M059J (cell line): ENCODE measurements at regions not wholly inside any gene's neighbourhood (a gene's known extent, or its start where the extent isn't known, plus 50 kb on each side); places are given as distances from the start of the nearest gene placed in this dataset.

ENCODE experiments used
- DNase-seq: peaks from one replicate; pipeline ENCODE4 v3.0.0-alpha.2; 2012; ENCODE audit warnings: low read depth

- no peak for DNase-seq
These were observed 447.6 kb upstream of the CHST9 start for GRCh38 chr18:27632706-27633105.

DNA sequence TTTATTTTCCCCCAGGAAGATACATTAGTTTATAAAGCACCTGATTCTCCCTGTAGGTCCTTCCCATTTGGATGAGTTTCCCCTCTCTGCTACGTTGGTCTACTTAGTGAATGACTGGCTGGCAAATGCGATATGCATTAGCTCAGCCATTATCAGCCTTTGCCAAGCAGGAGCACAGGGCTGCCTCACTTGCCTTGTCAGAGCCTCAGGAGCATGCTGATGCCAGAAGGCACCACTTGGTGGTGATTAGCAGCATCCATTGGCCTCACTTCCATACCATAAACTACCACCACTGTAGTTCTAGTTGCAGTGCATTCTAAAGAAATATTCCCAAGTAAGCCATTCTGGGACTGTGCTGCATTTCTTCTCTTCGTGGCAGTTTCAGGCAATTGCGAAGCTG is 442.8 kb upstream of the CHST9 start:
- DNase-seq = no peak

GRCh38 chr18:27621236-27621890 is 436.3 kb upstream of the CHST9 start:
- DNase-seq = no peak

DNA sequence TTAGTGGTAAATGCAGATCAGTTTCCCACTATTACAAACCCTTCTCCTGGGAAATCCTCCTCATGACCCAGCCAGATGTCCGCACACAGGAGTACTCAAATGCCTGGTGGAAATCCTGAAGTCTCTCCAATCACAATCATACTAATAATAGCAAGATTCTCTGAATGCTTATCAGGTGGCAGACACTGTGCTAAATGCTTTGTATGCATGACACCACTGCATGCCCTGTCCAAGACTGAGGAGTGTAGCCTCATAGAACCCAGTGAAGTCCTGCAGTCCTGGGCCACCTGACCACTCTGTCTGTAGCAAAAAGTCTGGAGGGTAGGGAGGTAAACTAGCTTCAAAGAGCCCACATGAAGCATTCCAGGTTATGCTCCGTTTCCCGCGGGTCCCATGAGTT is 434.8 kb upstream of the CHST9 start:
- DNase-seq = no peak

DNA sequence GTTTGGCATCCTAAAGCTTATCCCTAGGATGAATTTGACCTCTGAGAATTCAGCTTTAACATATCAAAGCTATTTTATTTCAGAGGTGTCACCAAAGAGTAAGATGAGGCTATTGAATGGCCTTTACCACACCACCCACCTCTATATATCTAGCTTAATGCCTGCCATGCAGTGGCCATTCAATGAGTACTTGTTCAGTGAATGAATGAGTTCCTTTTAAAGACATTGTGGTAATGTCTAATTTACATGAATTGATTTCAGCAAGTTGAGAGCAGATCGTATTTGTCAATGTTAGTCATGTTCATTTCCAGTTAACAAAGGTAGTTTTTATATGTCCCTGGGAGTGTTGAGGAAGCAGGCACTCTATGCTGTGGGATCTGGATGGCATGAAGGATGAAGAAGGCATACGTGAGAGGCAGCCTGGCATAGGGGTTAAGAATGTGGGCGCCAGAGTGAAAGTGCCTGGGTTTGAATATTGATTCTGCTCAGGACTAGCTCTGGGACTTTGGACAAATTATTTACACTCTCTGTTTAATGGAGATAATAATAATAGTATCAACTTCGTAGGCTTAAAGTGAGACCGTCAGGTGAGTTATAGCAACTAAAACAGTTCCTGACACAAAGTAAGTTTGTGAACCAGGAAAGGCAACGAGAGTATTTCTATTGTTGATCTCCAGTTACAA is 434.1 kb upstream of the CHST9 start:
- DNase-seq = no peak

DNA sequence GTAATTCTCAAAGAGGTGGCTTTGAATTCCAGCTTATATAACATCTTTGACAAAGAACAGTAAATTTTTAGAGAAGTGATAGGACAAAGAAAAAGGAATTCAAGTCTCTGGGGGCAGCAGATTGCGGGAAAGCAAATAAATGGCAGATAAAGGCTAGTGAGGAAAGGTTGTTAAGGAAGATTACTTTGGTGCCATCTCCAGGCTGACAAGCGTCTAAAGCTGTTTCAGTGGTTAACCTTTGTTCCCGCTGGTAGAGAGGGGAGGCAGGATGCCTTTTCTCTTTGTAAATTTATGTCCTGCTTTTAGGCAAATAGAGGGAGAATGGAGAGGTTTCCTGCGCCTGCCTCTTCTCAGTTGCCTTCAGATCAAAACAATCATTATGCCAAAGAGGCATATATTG is 431.2 kb upstream of the CHST9 start:
- DNase-seq = no peak

DNA sequence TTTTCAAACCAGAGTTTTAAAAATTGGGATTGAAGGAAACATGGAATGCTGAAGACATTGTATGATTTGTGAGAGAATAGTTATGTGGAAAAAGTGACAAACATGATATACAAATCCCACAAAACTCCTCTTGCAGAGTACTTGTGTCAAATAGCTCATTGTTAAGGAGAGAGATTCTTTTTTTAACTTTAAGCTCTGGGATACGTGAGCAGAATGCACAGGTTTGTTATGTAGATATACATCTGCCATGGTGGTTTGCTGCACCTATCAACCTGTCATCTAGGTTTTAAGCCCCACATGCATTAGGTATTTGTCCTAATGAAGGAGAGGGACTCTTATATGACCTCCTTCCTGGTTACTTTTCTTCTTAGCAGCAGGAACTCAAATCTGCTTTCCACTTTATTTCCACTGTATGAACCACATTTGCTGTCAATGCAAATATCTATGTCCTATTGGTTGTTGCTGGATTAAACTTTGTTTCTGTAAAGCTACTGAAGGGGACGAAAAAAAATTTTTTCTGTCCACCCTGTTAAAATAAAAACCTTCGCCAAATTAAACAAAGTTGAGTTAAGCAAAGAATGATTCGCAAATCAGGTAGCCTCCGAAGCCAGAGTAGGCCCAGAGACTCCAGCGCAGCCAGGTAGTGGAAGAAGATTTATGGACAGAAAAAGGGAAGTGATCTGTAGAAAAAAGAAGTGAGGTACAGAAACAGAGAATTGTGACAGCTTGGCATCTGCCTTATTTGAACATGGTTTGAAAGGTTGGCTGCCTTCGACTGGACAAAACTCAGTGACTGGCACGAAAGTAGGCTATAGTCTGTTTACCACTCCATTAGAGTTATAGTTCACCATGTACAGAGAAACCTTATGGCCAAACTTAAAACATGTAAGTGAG is 430.1 kb upstream of the CHST9 start:
- no peak for DNase-seq

DNA sequence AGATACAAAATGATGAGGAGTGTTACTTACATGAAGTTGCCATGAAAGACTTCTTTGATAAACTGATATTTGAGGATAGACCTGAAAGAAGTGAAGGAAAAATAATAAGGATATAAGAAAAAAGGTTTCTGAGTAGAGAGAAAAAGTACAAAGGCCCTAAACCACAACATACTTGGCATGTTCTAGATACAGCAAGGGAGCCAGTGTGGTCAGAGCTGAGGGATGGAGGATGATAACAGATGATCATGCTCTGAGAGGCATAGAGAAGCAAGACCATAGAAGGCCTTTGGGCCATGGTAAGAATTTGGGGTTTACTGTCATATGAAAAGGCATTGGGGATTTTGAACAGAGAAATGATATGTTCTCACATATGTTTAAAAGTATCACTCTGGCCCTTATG is 424.1 kb upstream of the CHST9 start:
- no peak for DNase-seq

DNA sequence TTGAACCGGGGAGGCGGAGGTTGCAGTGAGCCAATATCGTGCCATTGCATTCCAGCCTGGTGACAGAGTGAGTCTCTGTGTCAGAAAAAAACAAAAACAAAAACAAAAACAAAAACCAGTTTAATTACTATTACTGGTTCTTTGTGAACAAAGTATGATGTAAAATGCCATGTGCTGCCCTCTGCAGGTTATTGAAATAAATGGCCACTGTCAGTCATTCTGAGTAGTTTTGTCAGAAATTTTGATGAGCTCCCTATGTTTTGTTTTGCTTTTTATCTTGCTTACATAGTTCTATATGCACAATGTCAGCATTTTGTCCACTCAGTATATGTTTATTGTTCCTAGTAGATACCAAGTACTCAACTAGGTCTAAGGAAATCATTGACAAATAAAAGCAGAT is 423.6 kb upstream of the CHST9 start:
- DNase-seq = no peak

GRCh38 chr18:27608174-27608573 is 423.1 kb upstream of the CHST9 start:
- DNase-seq = no peak

DNA sequence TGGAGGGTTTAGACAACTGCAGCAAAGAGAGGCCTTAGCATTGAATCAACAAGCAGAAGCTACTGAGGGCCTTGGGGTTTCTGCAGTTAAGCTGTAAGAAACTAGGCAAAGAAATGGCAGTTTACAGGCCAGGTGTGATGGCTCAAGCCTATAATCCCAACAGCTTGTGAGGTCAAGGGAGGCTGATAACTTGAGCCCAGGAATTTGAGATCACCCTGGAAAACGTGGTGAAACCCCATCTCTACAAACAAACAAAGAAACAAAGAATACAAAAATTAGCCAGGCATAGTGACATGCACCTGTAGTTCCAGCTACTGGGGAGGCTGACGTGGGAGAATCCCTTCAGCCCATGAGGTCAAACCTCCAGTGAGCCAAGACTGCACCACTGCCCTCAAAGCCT is 421.6 kb upstream of the CHST9 start:
- no peak for DNase-seq

DNA sequence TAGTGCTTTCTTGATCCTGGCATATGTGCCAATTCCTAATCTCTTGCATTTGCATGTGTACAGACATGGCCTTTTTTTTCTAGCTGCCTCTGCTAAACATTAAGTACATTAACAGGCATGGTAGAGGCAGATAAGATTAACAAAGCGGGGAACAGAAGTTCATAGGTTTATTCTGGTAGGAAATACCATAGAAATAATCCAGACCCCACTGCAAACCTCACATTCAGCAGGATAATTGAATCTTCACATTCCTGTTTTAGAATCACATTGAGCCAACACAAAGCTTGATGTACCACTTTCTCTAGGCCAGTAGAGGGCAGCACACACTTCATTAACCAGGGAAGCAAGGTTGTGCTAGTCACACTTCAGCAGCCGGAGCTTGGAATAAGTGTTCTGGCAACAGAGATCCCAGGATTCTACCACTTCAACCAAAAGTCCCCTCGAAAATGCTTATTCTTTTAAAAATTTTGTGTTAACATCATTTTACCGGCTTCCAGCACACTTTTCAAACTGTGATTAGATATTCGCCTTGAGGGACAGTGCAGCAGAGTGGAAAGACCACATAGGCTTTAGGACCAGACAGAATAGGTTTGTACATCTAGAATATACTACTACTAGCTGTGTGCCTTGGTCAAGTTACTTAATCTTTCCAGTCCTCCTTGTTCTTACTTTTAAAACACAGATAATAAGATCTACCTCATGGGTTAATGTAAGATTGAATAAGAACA is 420.2 kb upstream of the CHST9 start:
- peak; percentile 78 for DNase-seq

GRCh38 chr18:27604583-27604982 is 419.5 kb upstream of the CHST9 start:
- peak; percentile 75 for DNase-seq

DNA sequence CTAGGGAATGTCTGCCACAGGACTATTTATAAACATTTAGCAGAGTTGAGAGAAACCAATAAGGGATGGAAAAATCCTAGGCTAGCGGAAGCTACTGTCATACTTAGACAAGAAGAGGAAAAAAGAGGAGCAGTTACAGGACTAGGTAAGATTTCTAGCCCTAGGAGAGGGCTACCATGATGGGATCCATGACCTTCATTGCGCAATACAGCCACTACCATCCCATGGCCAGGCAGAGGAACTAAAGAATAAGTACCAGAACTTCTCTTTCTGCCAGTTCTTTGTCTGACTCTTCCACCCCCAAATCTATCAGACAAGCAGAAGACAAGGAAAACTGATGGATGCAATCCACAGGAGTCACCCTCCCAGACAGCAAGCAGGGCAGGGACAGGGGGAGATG is 417.0 kb upstream of the CHST9 start:
- DNase-seq = no peak

GRCh38 chr18:27600245-27600644 is 415.1 kb upstream of the CHST9 start:
- no peak for DNase-seq

- peak; percentile 38 for DNase-seq
These were observed 414.2 kb upstream of the CHST9 start for GRCh38 chr18:27599202-27599829.

DNA sequence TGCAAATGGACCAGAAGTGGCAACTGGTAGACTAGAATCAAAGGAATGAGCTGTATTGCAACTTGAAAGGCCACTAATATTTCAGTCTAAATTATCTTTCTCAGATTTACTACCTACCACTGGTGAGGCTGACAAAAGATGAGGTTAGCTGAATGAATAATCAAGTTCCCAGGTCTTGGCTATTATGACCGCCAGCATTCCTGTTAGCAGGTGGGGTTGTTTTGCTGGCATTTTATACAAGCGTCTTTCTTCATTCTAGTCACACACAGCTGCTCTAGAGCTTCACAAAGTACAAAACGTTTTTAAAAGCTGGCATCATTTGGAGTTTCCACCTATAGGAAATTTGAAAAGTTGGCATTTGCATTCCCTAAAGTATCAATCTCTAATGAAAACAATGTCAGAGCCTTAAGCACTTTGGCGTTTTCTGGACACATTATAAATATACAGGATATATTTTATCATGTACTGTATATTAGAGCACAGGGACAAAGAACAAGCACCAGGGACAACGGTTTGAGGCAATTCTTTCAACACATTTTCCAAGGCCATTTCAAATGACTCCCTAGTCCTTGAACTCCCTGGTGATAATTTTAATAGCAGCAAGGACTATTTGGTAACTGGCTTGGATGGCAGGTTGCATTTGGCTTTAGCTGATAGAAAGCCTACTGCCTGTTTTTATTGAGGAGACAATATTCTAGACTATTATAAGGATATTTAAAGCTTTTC is 410.2 kb upstream of the CHST9 start:
- DNase-seq = no peak

DNA sequence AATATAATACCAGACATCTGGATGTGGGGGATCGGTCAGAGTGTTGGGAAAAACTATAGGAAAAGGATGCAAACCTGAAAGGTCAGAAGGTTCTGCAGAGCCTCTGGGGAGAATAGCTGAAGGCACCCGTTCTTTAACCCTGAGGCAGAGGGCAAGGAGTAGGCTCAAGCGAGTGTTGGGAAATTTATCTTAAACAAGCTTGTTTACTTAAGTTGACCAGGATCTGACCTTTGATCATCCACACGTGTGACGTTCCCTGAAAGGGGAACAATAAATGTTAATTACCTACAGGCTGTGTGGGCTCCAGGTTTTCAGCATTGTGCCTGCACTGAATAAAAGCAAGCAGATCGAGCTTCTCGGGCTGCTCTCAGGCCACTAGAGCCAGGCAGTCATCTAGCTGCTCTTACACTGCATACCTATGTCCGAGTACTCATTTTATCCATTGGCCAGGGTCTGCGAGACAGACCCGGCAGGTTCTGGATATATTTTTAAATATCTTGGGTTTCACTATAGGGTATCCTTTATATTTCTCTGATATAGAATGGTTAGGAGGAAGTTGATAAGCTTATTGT is 400.6 kb upstream of the CHST9 start:
- DNase-seq = no peak

GRCh38 chr18:27583466-27583865 is 398.4 kb upstream of the CHST9 start:
- DNase-seq = no peak

DNA sequence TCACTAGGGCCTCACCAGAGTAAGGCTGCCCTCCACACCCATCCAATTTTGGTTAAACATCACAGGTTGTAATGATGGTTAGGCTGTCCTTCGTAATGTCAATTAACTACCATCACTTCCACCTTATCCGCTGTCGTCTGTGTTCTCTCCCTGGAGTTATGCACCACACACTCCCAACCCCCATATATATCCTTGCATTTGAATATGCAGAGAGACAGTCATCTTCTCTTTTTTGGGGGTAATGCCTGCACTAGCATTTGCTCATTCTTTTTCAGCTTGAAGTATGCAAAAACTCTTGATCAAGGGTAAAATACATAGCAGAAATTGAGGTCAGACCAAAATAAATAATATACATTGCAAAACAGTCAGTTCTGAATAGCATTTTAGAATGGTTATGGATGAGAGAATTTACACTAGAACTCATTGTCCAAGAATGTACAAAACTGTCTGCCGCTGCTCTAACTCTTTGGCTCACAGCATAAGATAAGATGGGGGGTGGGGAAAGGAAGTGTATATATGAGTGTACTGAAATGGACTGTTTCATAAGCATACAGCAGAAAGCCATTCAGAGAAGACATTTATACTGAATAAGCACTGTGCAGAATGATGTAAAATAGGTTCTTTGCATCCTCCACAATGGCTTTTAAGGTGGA is 397.8 kb upstream of the CHST9 start:
- DNase-seq = no peak
